GM18861 (cell line): ENCODE measurements at regions not wholly inside any gene's neighbourhood (a gene's known extent, or its start where the extent isn't known, plus 50 kb on each side); places are given as distances from the start of the nearest gene placed in this dataset.
"Not testable (repeated sequence)": the region's sequence is repeated elsewhere in the genome, so short reads cannot be mapped to it uniquely, and the experiment has no call there.

Source experiments
- ATAC-seq: cut with Tn5 transposase; IDR thresholded peaks from one replicate; pipeline ENCODE4 v1.9.1; 2021; ENCODE audit not compliant: unreplicated experiment

DNA sequence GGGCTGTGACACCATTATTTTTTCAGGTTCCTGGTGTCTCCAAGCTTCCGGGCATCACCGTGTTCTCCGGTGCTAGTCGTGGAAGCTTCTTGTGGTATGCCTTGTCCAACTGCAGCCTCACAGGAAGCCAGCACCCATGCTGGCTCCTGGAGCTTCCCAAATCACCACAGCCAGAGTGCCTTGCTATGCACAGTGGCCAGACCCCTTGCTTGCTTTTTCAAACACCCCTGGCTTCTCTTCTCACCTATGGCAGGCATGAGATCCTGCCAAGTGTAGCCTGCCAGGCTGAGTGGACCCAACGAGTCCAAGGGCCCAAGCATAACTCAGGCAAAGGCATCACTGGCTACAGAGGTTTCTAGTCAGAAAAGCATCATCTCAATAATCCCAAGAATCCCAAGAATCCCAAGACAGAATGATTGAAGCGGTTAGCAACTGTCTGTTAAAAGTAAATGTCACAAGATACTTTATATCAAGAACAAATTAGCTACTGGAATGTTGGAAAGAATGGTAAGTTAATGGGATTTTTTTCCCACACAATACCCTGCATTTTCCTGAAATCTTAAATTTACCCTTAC, 1522.9 kb downstream of the PCDH18 start:
- no peak for ATAC-seq

GRCh38 chr4:136007991-136008390, 1524.3 kb downstream of the PCDH18 start:
- no peak for ATAC-seq

DNA sequence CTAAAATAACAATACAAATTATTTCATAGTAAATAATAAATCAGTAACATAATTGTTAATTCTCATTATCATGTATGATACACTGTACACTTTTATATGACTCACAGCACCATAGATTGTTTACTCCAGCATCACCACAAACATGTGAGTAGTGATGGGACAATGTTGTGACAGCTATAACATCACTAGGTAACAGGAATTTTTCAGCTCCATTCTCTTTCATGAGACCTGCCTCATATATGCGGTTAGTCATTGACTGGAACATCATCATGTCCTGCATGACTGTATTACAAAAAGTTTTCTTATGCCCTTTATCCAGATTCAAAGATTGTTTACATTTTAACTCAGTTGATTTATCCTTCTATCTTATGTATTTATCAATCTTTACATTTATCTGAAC, 1530.0 kb downstream of the PCDH18 start:
- ATAC-seq, result no peak

- ATAC-seq, result no peak
Measured at GRCh38 chr4:136001791-136002190, 1530.5 kb downstream of the PCDH18 start.

GRCh38 chr4:136000246-136000645, 1532.0 kb downstream of the PCDH18 start:
- no peak for ATAC-seq

GRCh38 chr4:135994360-135994759, 1537.9 kb downstream of the PCDH18 start:
- no peak for ATAC-seq

DNA sequence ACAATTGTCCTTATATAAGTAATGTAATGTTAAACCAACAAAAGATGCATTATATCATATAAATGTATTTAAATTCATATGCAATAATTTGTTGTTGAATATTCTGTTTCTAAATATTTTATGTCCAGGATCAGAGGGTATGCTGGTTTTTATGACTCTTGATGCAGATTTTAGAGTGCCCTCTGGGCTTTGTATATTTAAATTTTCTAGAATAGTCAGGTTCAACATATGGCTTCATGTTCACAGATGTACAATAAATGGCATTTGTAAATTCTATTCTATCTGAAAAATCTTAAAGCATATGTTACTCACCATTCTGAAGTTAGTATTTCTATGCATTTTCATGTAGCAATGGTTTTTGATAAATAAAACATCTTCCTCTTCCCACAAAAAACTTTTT, 1555.4 kb downstream of the PCDH18 start:
- ATAC-seq, result no peak

- no peak for ATAC-seq
Measured at GRCh38 chr4:135966936-135967335, 1565.4 kb downstream of the PCDH18 start.

- ATAC-seq, result no peak
Measured at GRCh38 chr4:135963009-135963408, 1569.3 kb downstream of the PCDH18 start.

DNA sequence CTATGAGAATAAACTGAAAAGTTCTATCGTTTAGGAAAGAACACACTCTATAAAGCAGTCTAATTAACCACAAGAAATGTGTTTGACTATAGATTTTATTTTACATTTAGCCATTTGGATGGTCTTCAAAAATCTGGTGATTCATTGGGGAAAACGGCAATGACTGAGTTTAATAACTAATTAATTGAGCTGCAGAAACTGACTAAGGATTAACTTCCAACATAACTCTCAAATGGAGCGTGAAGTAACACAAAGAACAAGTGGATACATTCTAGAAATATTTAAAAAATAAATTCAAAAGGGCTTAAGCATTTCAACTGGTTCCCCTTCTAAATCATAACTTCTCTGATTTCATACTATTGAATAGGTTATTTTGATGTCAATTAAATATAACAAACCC, 1582.4 kb downstream of the PCDH18 start:
- ATAC-seq, result no peak

GRCh38 chr4:135948797-135949196, 1583.5 kb downstream of the PCDH18 start:
- no peak for ATAC-seq

DNA sequence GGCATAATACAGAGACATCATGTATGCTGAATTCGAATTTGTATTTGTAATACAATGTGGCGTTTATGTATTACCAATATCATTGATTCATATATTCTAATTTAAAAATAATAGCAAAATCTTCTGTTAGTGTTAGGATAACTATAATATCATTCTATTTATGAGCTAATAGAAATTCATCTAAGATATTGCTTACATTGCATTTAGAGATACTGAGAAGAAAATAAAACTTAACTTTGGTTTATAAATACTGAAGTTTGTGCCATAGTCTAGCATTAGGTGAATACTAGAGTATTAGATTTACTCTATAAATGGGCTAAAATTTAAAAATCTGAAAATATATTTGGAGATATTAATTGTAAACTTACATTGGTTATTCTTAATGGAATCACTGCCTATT, 1590.6 kb downstream of the PCDH18 start:
- no peak for ATAC-seq

DNA sequence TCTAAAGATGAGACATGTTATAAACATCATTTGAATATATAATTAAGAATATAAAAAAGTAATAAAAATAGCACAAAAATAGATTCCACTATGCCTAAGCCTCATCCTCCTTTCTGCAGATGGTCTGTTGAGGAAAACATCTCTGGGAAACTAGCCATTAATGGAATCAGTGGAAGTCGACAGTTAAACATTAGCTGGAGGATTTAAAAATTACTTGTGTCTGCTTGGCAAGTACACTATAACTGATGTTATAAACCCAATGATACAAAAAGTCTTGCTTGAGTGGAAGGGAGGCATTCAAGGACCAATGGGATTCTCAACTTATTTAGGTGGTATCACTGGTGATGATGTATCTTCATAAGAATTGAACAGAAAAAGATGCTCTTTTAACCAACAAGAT, 1598.3 kb downstream of the PCDH18 start:
- ATAC-seq, result no peak

DNA sequence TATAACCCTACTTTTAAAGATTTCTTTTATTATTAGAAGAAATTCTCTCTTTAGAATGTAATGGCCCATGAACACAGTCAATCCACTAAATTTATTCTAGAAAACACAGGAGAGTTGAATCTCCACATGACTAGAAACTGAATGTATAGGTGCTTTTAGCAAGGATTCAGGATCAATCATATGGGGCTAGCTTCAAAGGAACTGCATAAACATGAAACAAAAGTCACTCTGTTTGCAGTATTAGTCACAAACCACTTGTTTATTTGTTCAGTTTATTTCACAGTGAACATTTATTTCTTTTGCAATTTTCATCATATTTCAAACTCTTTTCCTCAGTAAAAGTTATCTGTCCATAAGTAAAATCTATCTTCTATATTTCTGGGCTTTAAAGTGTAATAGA, 1604.6 kb downstream of the PCDH18 start:
- no peak for ATAC-seq

GRCh38 chr4:135921081-135921480, 1611.2 kb downstream of the PCDH18 start:
- ATAC-seq, result no peak

DNA sequence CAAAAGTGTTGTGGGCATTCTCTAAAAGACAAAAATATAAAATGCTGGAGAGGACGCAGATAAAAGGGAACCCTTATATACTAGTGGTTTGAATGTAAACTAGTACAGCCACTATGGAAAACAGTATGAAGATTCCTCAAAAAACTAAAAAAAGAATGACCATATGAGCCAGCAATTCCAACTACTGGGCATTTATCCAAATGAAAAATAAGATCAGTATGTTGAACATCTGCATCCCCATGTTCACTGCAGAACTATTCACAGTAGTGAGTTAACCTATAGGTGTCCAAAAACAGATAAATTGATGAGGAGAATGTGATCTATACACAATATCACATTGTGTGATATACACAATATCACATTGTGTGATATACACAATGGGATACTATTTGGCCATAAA, 1615.3 kb downstream of the PCDH18 start:
- ATAC-seq, result no peak

DNA sequence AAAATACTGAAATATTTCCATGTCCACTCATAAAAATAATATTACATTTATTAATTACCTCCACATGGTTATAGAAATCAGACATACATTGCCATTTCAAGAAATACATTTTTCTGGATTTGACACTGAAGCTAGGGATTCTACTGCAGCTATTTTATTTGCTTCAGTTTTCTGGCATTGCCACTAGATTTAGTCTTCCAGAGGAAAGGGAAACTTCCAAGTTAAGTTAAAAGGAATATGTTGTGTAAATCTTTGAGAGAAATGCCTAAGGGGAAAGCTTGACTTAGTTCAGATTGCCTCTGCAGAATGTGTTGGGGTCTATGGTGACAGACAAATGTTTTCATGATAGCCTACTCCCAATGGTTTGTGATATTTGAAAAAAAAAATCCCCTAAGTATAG, 1631.3 kb downstream of the PCDH18 start:
- ATAC-seq, result no peak

DNA sequence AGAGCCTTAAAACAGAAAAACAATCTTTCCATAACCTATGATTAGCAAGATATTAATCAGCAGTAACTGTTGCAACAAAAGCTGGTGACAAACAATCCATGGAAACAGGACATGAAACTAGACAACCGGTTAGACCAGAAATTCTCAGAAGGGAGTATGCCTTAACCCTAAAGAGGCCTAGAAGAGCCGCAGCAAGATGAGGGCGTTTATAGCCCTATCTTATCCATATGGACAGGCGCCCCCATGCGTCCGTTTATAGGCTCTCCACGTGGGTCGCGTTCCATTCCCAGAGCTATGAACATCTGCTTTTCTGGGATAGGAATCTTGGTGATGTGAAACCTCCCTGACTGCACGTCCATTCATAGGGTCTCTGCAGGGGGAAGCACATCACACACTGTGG, 1662.7 kb upstream of the PABPC4L start:
- not testable (repeated sequence) for ATAC-seq

DNA sequence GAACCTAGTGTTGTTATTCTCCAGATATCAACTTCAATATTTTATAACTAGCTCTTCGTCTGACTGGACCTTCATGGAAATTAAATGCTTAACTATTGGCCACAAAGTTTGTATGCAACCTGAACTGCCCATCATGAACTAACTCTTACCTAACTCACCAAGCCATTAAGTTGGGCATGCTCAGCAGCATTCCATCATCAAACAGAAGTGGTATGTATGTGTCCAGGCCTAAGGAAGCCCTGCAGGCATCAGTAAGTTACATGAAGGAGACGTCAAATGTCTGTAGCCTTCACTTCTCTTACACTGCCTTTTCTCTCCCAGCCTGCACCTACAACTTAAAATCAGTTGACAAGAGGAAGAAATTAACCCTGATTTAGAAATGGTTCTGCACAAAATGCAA, 1639.2 kb upstream of the PABPC4L start:
- ATAC-seq, result no peak

DNA sequence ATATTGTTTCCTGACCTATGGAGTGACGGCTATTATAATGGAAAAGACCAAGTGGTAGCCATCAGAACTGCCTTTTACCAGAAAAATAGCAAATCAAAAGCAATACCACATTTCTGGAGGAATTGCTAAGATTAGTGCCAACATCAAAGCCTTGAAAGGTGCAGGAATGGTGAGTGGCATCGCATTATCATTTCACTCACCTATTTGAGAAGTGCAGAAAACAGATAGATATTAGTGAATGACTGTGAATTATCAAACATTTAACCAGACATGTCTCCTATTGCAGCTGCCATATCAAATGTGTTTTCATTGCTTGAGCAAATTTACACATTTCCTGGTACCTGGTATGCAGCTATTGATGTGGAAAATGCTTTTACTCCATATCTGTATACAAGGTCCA, 1638.1 kb upstream of the PABPC4L start:
- ATAC-seq, result no peak

DNA sequence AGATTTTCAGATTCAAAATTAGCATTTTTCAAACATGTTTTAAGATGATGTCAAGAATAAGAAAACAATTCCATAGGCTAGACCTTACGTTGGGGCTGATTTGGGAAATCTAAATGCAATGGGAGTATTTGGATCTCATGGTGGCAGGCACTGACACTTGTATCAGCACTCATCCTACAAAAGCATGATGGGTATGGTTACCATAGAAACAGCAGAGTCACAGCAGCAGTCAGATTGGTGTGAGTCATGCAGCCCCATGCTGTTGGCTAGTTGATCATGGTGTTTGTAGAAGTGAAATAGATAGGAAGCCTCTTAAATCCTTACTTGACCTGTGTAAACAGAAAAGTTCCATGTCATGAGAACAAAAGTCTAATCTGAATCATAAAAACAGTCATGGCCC, 1637.3 kb upstream of the PABPC4L start:
- no peak for ATAC-seq

GRCh38 chr4:135834471-135834870, 1632.9 kb upstream of the PABPC4L start:
- no peak for ATAC-seq

DNA sequence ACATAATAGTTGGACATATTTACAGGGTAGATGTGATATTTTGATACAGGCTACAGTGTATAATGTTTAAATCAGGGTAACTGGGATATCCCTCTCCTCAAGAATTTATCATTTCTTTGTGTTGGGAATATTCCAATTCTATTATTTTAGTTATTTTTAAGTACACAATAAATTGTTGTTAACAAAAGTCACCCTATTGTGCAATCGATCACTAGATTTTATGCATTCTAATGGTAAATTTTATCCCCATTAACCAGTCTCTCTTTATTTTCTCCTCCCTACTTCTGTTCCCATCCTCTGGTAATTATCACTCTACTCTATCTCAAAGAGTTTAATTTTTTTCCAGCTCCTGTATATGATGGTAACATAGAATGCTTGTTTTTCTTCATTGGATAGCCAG, 1631.9 kb upstream of the PABPC4L start:
- ATAC-seq, result no peak
